ENCODE measurements at regions not wholly inside any gene's neighbourhood (a gene's known extent, or its start where the extent isn't known, plus 50 kb on each side); places are given as distances from the start of the nearest gene placed in this dataset.

- DNase-seq (ENCODE audit: low read depth in 2 of 3, low spot score in 2 of 3), result no peak
These were observed 1109.0 kb upstream of the IGFBP7 start for GRCh38 chr4:58219179-58219578.

- no peak for DNase-seq (ENCODE audit: low read depth in 2 of 3, low spot score in 2 of 3)
These were observed 1106.3 kb upstream of the IGFBP7 start for GRCh38 chr4:58216461-58216860.

- no peak for DNase-seq (ENCODE audit: low read depth in 2 of 3, low spot score in 2 of 3)
These were observed 1104.2 kb upstream of the IGFBP7 start for GRCh38 chr4:58214376-58214775.

GRCh38 chr4:58209551-58209950, 1099.4 kb upstream of the IGFBP7 start:
- no peak for DNase-seq (ENCODE audit: low read depth in 2 of 3, low spot score in 2 of 3)

- no peak for DNase-seq (ENCODE audit: low read depth in 2 of 3, low spot score in 2 of 3)
These were observed 1098.8 kb upstream of the IGFBP7 start for GRCh38 chr4:58209001-58209400.

GRCh38 chr4:58205446-58206235, 1095.5 kb upstream of the IGFBP7 start:
- no peak for DNase-seq (ENCODE audit: low read depth in 2 of 3, low spot score in 2 of 3)

- DNase-seq (ENCODE audit: low read depth in 2 of 3, low spot score in 2 of 3), result no peak
These were observed 1082.0 kb upstream of the IGFBP7 start for GRCh38 chr4:58192217-58192616.

GRCh38 chr4:58191109-58191508, 1080.9 kb upstream of the IGFBP7 start:
- no peak for DNase-seq (ENCODE audit: low read depth in 2 of 3, low spot score in 2 of 3)

GRCh38 chr4:58188316-58188715, 1078.1 kb upstream of the IGFBP7 start:
- DNase-seq (ENCODE audit: low read depth in 2 of 3, low spot score in 2 of 3), result no peak

GRCh38 chr4:58175024-58175423, 1064.8 kb upstream of the IGFBP7 start:
- DNase-seq (ENCODE audit: low read depth in 2 of 3, low spot score in 2 of 3), result no peak

- DNase-seq (ENCODE audit: low read depth in 2 of 3, low spot score in 2 of 3), result no peak
These were observed 1056.3 kb upstream of the IGFBP7 start for GRCh38 chr4:58166490-58166889.

GRCh38 chr4:58163156-58163555, 1053.0 kb upstream of the IGFBP7 start:
- DNase-seq (ENCODE audit: low read depth in 2 of 3, low spot score in 2 of 3), result no peak

GRCh38 chr4:58149404-58150085, 1039.4 kb upstream of the IGFBP7 start:
- DNase-seq (ENCODE audit: low read depth in 2 of 3, low spot score in 2 of 3), result no peak

GRCh38 chr4:58144721-58145120, 1034.5 kb upstream of the IGFBP7 start:
- DNase-seq (ENCODE audit: low read depth in 2 of 3, low spot score in 2 of 3), result no peak

- no peak for DNase-seq (ENCODE audit: low read depth in 2 of 3, low spot score in 2 of 3)
These were observed 1028.8 kb upstream of the IGFBP7 start for GRCh38 chr4:58138786-58139668.

- no peak for DNase-seq (ENCODE audit: low read depth in 2 of 3, low spot score in 2 of 3)
These were observed 1026.4 kb upstream of the IGFBP7 start for GRCh38 chr4:58136604-58137003.

GRCh38 chr4:58127680-58128079, 1017.5 kb upstream of the IGFBP7 start:
- no peak for DNase-seq (ENCODE audit: low read depth in 2 of 3, low spot score in 2 of 3)

- no peak for DNase-seq (ENCODE audit: low read depth in 2 of 3, low spot score in 2 of 3)
These were observed 1009.1 kb upstream of the IGFBP7 start for GRCh38 chr4:58119298-58119697.

GRCh38 chr4:58113126-58113525, 1002.9 kb upstream of the IGFBP7 start:
- DNase-seq (ENCODE audit: low read depth in 2 of 3, low spot score in 2 of 3), result no peak

GRCh38 chr4:58111818-58112217, 1001.6 kb upstream of the IGFBP7 start:
- DNase-seq (ENCODE audit: low read depth in 2 of 3, low spot score in 2 of 3), result no peak

GRCh38 chr4:58093352-58093751, 983.2 kb upstream of the IGFBP7 start:
- no peak for DNase-seq (ENCODE audit: low read depth in 2 of 3, low spot score in 2 of 3)

Measured in hematopoietic multipotent progenitor cell (in vitro differentiated cells).